Stimulated activated naive CD8-positive, alpha-beta T cell treated with anti-CD3 and anti-CD28 coated beads, Interleukin-15, Interleukin-2, amounts not matched to agents 100 ng/mL and 50 ng/mL, for 24 hours (primary cell): ENCODE measurements at regions not wholly inside any gene's neighbourhood (a gene's known extent, or its start where the extent isn't known, plus 50 kb on each side); places are given as distances from the start of the nearest gene placed in this dataset.

Experiments used
- H3K27ac Mint-ChIP-seq: one replicate; pipeline ENCODE4 v1.8.0; 2021; ENCODE audit warnings: mild to moderate bottlenecking, mixed read lengths
- H3K27me3 Mint-ChIP-seq: one replicate; pipeline ENCODE4 v1.8.0; 2021; ENCODE audit warnings: mixed read lengths
- H3K36me3 Mint-ChIP-seq: one replicate; pipeline ENCODE4 v1.8.0; 2021; ENCODE audit warnings: low read depth, mixed read lengths
- H3K4me1 Mint-ChIP-seq: one replicate; pipeline ENCODE4 v1.8.0; 2021; ENCODE audit warnings: low read depth, mixed read lengths
- H3K4me3 Mint-ChIP-seq: one replicate; pipeline ENCODE4 v1.8.0; 2021; ENCODE audit warnings: mild to moderate bottlenecking, mixed read lengths
- H3K9me3 Mint-ChIP-seq: one replicate; pipeline ENCODE4 v1.8.0; 2021; ENCODE audit warnings: mixed read lengths

GRCh38 chr17:69853541-69854224 lies 221.3 kb upstream of the KCNJ16 start:
- H3K9me3 Mint-ChIP-seq, result peaks cover 7% of the 10 kb centered on the region
- H3K4me3 Mint-ChIP-seq, result no peak overlapping the region
- H3K27me3 Mint-ChIP-seq, result no peaks in the 10 kb centered on the region
- H3K27ac Mint-ChIP-seq, result no peak overlapping the region
- no peaks in the 10 kb centered on the region for H3K36me3 Mint-ChIP-seq
- no peaks in the 10 kb centered on the region for H3K4me1 Mint-ChIP-seq

GRCh38 chr17:69854225-69854780 lies 220.7 kb upstream of the KCNJ16 start:
- no peaks in the 10 kb centered on the region for H3K4me1 Mint-ChIP-seq
- no peak overlapping the region for H3K27ac Mint-ChIP-seq
- H3K4me3 Mint-ChIP-seq, result no peak overlapping the region
- H3K36me3 Mint-ChIP-seq, result no peaks in the 10 kb centered on the region
- H3K27me3 Mint-ChIP-seq, result no peaks in the 10 kb centered on the region
- H3K9me3 Mint-ChIP-seq, result peaks cover 11% of the 10 kb centered on the region

- Mint-ChIP-seq H3K4me3 (no peak overlapping the region), H3K4me1 (no peaks in the 10 kb centered on the region), H3K27ac (no peak overlapping the region), H3K36me3 (no peaks in the 10 kb centered on the region), H3K27me3 (no peaks in the 10 kb centered on the region), H3K9me3 (peaks cover 11% of the 10 kb centered on the region)
Measured at GRCh38 chr17:69856946-69857345, 218.1 kb upstream of the KCNJ16 start.

GRCh38 chr17:69857412-69857835 lies 217.6 kb upstream of the KCNJ16 start:
- Mint-ChIP-seq H3K9me3 (peaks cover 11% of the 10 kb centered on the region), H3K27me3 (no peaks in the 10 kb centered on the region), H3K36me3 (no peaks in the 10 kb centered on the region), H3K27ac (no peak overlapping the region), H3K4me1 (no peaks in the 10 kb centered on the region), H3K4me3 (no peak overlapping the region)

GRCh38 chr17:69858460-69858859 lies 216.6 kb upstream of the KCNJ16 start:
- H3K4me3 Mint-ChIP-seq, result no peak overlapping the region
- no peaks in the 10 kb centered on the region for H3K4me1 Mint-ChIP-seq
- peaks cover 11% of the 10 kb centered on the region for H3K9me3 Mint-ChIP-seq
- H3K27ac Mint-ChIP-seq, result no peak overlapping the region
- no peaks in the 10 kb centered on the region for H3K36me3 Mint-ChIP-seq
- no peaks in the 10 kb centered on the region for H3K27me3 Mint-ChIP-seq

- Mint-ChIP-seq H3K27ac (no peak overlapping the region), H3K36me3 (no peaks in the 10 kb centered on the region), H3K4me3 (no peak overlapping the region), H3K27me3 (no peaks in the 10 kb centered on the region), H3K9me3 (peaks cover 11% of the 10 kb centered on the region), H3K4me1 (no peaks in the 10 kb centered on the region)
Measured at GRCh38 chr17:69860142-69860680, 214.8 kb upstream of the KCNJ16 start.

GRCh38 chr17:69864462-69864861 lies 210.6 kb upstream of the KCNJ16 start:
- Mint-ChIP-seq H3K27me3 (no peaks in the 10 kb centered on the region), H3K9me3 (peaks cover 7% of the 10 kb centered on the region), H3K4me1 (no peaks in the 10 kb centered on the region), H3K4me3 (no peak overlapping the region), H3K36me3 (no peaks in the 10 kb centered on the region), H3K27ac (no peak overlapping the region)

GRCh38 chr17:69869667-69870066 lies 205.4 kb upstream of the KCNJ16 start:
- no peaks in the 10 kb centered on the region for H3K36me3 Mint-ChIP-seq
- no peaks in the 10 kb centered on the region for H3K27me3 Mint-ChIP-seq
- no peak overlapping the region for H3K27ac Mint-ChIP-seq
- H3K9me3 Mint-ChIP-seq, result peaks cover 4% of the 10 kb centered on the region
- H3K4me3 Mint-ChIP-seq, result no peak overlapping the region
- no peaks in the 10 kb centered on the region for H3K4me1 Mint-ChIP-seq

- H3K36me3 Mint-ChIP-seq, result no peaks in the 10 kb centered on the region
Measured at GRCh38 chr17:69870091-69870530, 204.9 kb upstream of the KCNJ16 start.

GRCh38 chr17:69870751-69871199 lies 204.2 kb upstream of the KCNJ16 start:
- H3K27ac Mint-ChIP-seq, result no peak overlapping the region
- H3K9me3 Mint-ChIP-seq, result peaks cover 4% of the 10 kb centered on the region
- no peak overlapping the region for H3K4me3 Mint-ChIP-seq
- H3K27me3 Mint-ChIP-seq, result no peaks in the 10 kb centered on the region
- H3K4me1 Mint-ChIP-seq, result no peaks in the 10 kb centered on the region
- H3K36me3 Mint-ChIP-seq, result no peaks in the 10 kb centered on the region

More at GRCh38 chr17:69870091-69870530, 204.9 kb upstream of the KCNJ16 start:
- Mint-ChIP-seq H3K27me3 (no peaks in the 10 kb centered on the region), H3K27ac (no peak overlapping the region), H3K9me3 (peaks cover 4% of the 10 kb centered on the region), H3K4me1 (no peaks in the 10 kb centered on the region), H3K4me3 (no peak overlapping the region)

- Mint-ChIP-seq H3K4me1 (no peaks in the 10 kb centered on the region), H3K36me3 (no peaks in the 10 kb centered on the region), H3K4me3 (no peak overlapping the region), H3K27me3 (no peaks in the 10 kb centered on the region), H3K9me3 (peaks cover 4% of the 10 kb centered on the region), H3K27ac (no peak overlapping the region)
Measured at GRCh38 chr17:69871318-69871717, 203.7 kb upstream of the KCNJ16 start.

GRCh38 chr17:69872675-69873262 lies 202.3 kb upstream of the KCNJ16 start:
- no peaks in the 10 kb centered on the region for H3K36me3 Mint-ChIP-seq
- H3K27me3 Mint-ChIP-seq, result no peaks in the 10 kb centered on the region
- no peaks in the 10 kb centered on the region for H3K4me1 Mint-ChIP-seq
- no peak overlapping the region for H3K27ac Mint-ChIP-seq
- H3K9me3 Mint-ChIP-seq, result peaks cover 4% of the 10 kb centered on the region
- no peak overlapping the region for H3K4me3 Mint-ChIP-seq

GRCh38 chr17:69874175-69874670 lies 200.8 kb upstream of the KCNJ16 start:
- H3K9me3 Mint-ChIP-seq, result no peaks in the 10 kb centered on the region

GRCh38 chr17:69876757-69877156 lies 198.3 kb upstream of the KCNJ16 start:
- Mint-ChIP-seq H3K27me3 (no peaks in the 10 kb centered on the region), H3K4me3 (no peak overlapping the region)

More at GRCh38 chr17:69874175-69874670, 200.8 kb upstream of the KCNJ16 start:
- Mint-ChIP-seq H3K27ac (no peak overlapping the region), H3K4me3 (no peak overlapping the region), H3K27me3 (no peaks in the 10 kb centered on the region), H3K36me3 (no peaks in the 10 kb centered on the region), H3K4me1 (no peaks in the 10 kb centered on the region)

GRCh38 chr17:69878661-69879060 lies 196.4 kb upstream of the KCNJ16 start:
- H3K27me3 Mint-ChIP-seq, result no peaks in the 10 kb centered on the region
- H3K9me3 Mint-ChIP-seq, result no peaks in the 10 kb centered on the region
- H3K4me1 Mint-ChIP-seq, result no peaks in the 10 kb centered on the region
- no peak overlapping the region for H3K27ac Mint-ChIP-seq
- no peak overlapping the region for H3K4me3 Mint-ChIP-seq
- no peaks in the 10 kb centered on the region for H3K36me3 Mint-ChIP-seq

More at GRCh38 chr17:69876757-69877156, 198.3 kb upstream of the KCNJ16 start:
- Mint-ChIP-seq H3K9me3 (no peaks in the 10 kb centered on the region), H3K4me1 (no peaks in the 10 kb centered on the region), H3K27ac (no peak overlapping the region), H3K36me3 (no peaks in the 10 kb centered on the region)
